ENCODE measurements at regions not wholly inside any gene's neighbourhood (a gene's known extent, or its start where the extent isn't known, plus 50 kb on each side); places are given as distances from the start of the nearest gene placed in this dataset.
A peak's percentile ranks its signal among the peaks of the same experiment; 100 is the strongest.

DNA sequence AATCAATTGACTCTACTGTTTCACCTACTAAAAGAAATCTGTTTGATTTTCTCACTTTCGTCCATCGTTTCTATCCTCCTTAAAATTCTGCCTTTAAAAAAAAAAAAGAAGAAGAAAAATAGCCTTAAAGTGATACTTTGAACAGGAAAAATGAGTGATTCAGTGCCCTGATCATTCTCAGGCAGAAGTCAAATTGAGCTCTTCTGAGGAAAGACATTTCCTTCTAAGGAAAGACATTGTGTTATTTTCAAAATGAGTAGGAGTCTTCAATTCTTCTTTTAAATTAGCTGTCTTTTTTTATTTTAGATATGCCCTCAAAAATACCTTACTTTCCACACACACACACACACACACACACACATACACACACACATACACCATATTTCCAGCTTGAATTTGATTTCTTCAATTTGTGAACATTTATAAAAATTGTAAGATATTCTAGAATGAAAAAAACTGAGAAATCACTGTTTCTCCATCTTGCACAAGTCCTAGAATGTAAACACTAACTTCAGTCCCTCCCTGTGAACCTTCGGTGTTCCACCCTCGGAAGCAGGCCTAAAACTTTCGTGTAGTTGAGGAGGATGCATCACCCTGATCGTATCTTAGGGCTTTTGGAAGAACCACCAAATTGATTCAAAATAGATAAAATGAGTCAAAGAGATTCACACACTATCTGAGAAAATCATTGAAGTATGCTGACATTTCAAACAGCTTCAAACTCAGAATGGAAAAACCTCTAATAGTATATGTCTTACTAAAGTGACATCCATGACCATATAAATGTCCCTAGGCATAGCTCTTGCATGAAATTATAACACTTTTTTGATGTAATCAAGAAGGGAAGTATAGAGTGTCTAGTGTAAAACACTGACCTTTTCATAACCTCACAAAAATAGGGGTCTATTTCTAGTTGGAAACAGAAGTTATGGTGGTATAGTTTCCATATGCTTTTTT is 270.8 kb downstream of the GATA3 start:
- Histone ChIP-seq H3K9me3 (ENCODE audit: control insufficient read depth in 2 of 2, insufficient read depth in 1 of 2, low read length in 1 of 2) (no peaks in the 10 kb centered on the region), H3K27me3 (ENCODE audit: control insufficient read depth in 2 of 2, insufficient read depth in 1 of 2, low read length in 1 of 2) (no peaks in the 10 kb centered on the region), H3K4me1 (ENCODE audit: control insufficient read depth in 2 of 2, insufficient read depth in 2 of 2, low read length in 2 of 2) (peaks cover 37 to 52% of the 10 kb centered on the region in 2 donors), H3K4me3 (ENCODE audit: low read length in 2 of 2) (no peak overlapping the region), H3K36me3 (ENCODE audit: control insufficient read depth in 2 of 2, insufficient read depth in 2 of 2, low read length in 1 of 2) (no peaks in the 10 kb centered on the region), H3K27ac (ENCODE audit: low read depth in 1 of 2, low read length in 1 of 2) (no peak overlapping the region)
- DNase-seq (ENCODE audit: low read depth in 6 of 9, low spot score in 9 of 9), result no peak
- 57% methylated on average over 6 of the region's 6 CpGs for WGBS

DNA sequence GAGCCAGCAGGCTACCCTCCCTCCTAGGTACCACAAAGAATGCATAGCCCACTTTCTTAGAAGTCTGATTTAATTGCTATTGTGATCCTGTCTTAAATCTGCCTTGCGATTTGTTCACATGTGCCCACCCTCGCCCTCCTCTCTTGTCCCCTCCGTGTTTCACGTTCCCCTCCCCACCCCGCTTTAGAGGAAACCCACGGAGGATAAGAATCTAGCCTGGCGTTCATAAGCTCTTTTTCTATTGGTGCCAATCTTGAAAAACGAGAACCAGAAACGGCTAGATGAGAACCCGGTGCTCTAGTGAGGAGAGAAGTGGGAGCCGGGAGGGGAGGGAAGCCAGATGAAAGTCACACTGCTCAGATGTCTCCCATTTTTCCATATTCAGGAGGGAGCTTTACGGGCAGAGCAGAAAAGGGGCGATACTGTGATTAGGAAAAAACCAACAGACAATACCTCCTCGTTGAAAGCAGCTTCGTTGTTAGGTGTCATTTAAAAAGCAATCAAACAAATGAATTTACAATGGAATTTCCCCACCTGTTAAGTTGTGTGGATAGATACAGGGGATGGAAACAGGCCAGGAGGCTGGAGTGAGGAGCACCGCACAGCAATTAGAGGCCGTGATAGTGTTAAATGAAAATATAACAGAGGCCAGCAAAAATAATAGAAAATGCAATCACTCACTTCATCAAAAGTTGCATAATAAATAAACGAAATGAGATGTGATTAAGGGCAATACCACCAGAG is 272.1 kb downstream of the GATA3 start:
- H3K27me3 ChIP-seq (ENCODE audit: control insufficient read depth in 2 of 2, insufficient read depth in 1 of 2, low read length in 1 of 2), result no peaks in the 10 kb centered on the region
- H3K9me3 ChIP-seq (ENCODE audit: control insufficient read depth in 2 of 2, insufficient read depth in 1 of 2, low read length in 1 of 2), result no peaks in the 10 kb centered on the region
- WGBS, result 38% methylated on average over 18 of the region's 18 CpGs
- H3K36me3 ChIP-seq (ENCODE audit: control insufficient read depth in 2 of 2, insufficient read depth in 2 of 2, low read length in 1 of 2), result no peaks in the 10 kb centered on the region
- peak overlapping the region in 1 of 2 donors; percentile 64 for H3K27ac ChIP-seq (ENCODE audit: low read depth in 1 of 2, low read length in 1 of 2)
- peak in 3 of 9 donors; percentile 44 to 78 (median 46) for DNase-seq (ENCODE audit: low read depth in 6 of 9, low spot score in 9 of 9)
- H3K4me1 ChIP-seq (ENCODE audit: control insufficient read depth in 2 of 2, insufficient read depth in 2 of 2, low read length in 2 of 2), result peaks cover 40 to 64% of the 10 kb centered on the region in 2 donors
- H3K4me3 ChIP-seq (ENCODE audit: low read length in 2 of 2), result no peak overlapping the region

DNA sequence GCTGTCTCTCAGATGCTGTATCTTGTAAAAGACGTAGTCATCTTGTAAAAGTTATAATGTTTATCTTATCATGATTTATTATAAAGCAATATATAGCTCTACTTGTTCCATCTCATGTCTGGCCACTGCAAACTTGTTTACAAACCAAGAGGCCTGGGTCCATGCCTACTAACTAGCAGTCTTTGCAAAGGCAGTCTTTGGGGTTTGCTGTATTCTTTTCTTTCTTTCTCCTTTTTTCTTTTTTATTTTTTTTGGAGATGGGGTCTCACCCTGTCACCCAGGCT is 272.6 kb downstream of the GATA3 start:
- Histone ChIP-seq H3K4me1 (ENCODE audit: control insufficient read depth in 2 of 2, insufficient read depth in 2 of 2, low read length in 2 of 2) (peaks cover 40 to 68% of the 10 kb centered on the region in 2 donors), H3K9me3 (ENCODE audit: control insufficient read depth in 2 of 2, insufficient read depth in 1 of 2, low read length in 1 of 2) (no peaks in the 10 kb centered on the region), H3K27ac (ENCODE audit: low read depth in 1 of 2, low read length in 1 of 2) (no peak overlapping the region), H3K27me3 (ENCODE audit: control insufficient read depth in 2 of 2, insufficient read depth in 1 of 2, low read length in 1 of 2) (no peaks in the 10 kb centered on the region), H3K4me3 (ENCODE audit: low read length in 2 of 2) (no peak overlapping the region), H3K36me3 (ENCODE audit: control insufficient read depth in 2 of 2, insufficient read depth in 2 of 2, low read length in 1 of 2) (no peaks in the 10 kb centered on the region)
- no peak for DNase-seq (ENCODE audit: low read depth in 6 of 9, low spot score in 9 of 9)
- 88% methylated on average over 1 of the region's 1 CpG for WGBS

DNA sequence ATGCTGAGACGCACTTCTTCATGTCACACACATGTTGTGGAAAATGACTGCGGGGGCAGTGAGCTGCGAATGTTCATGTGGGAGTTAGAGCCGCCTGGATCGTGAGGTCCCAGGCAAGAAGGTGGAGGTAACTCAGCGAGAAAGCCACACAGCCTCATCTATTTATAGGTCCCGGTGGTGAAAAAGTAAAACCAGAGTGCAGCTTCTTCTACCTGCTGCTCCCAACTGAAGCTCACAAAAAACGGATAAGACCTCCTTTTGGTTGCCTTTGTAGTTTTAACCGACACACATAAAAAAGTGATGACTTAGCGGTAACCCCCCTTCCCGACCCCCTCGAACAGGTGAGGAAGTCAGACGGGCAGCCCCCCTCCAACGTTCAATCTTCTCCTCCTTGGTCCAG is 276.9 kb downstream of the GATA3 start:
- WGBS, result 3% methylated on average over 14 of the region's 14 CpGs
- peaks cover 33 to 83% of the 10 kb centered on the region in 2 donors for H3K4me1 ChIP-seq (ENCODE audit: control insufficient read depth in 2 of 2, insufficient read depth in 2 of 2, low read length in 2 of 2)
- no peaks in the 10 kb centered on the region for H3K9me3 ChIP-seq (ENCODE audit: control insufficient read depth in 2 of 2, insufficient read depth in 1 of 2, low read length in 1 of 2)
- H3K27me3 ChIP-seq (ENCODE audit: control insufficient read depth in 2 of 2, insufficient read depth in 1 of 2, low read length in 1 of 2), result no peaks in the 10 kb centered on the region
- peak; percentile 75 to 95 (median 88) for DNase-seq (ENCODE audit: low read depth in 6 of 9, low spot score in 9 of 9)
- H3K27ac ChIP-seq (ENCODE audit: low read depth in 1 of 2, low read length in 1 of 2), result peak overlapping the region; percentile 91 to 96
- H3K4me3 ChIP-seq (ENCODE audit: low read length in 2 of 2), result peak overlapping the region; percentile 49 to 53
- H3K36me3 ChIP-seq (ENCODE audit: control insufficient read depth in 2 of 2, insufficient read depth in 2 of 2, low read length in 1 of 2), result no peaks in the 10 kb centered on the region

DNA sequence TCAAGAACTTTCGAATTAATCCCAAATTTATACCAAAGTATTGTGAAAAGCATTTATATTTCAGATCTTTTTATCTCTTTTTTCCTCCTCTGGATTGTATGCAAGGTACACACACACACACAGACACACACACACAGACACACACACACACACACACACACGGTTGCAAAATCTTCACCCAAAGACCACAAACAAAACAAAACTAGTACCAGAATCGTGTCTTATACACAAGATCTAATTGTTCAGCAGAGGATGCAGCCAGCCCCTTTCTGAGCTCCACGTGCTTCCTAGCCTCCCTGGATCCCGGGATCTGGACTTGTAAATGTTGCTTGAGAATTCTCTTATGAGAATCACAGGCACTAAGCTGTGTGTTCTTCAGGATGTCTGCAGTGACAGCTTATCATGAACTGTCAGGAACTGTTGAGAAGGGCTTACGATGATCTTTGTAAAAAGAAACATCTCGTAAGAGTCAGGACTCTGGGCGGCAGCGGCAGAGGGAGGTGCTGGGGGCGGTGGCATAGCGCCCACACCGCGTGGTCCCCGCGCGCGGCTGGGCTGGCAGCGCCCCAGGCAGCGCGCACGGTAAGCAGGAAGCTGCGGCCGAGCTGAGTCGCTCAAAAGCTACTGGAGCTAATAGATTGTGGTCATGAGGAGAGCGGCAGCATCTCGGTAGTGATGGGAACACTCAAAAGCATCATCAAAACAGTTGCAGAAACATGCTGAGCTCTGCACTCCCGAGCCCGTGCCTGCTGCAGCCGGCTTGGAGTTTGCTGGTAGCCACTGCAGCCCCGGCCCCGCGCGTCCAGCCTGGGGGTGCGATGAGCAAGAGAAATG is 277.6 kb downstream of the GATA3 start:
- H3K27me3 ChIP-seq (ENCODE audit: control insufficient read depth in 2 of 2, insufficient read depth in 1 of 2, low read length in 1 of 2), result no peaks in the 10 kb centered on the region
- H3K9me3 ChIP-seq (ENCODE audit: control insufficient read depth in 2 of 2, insufficient read depth in 1 of 2, low read length in 1 of 2), result no peaks in the 10 kb centered on the region
- no peaks in the 10 kb centered on the region for H3K36me3 ChIP-seq (ENCODE audit: control insufficient read depth in 2 of 2, insufficient read depth in 2 of 2, low read length in 1 of 2)
- H3K27ac ChIP-seq (ENCODE audit: low read depth in 1 of 2, low read length in 1 of 2), result peak overlapping the region; percentile 87 to 96
- under 1% methylated on average over 34 of the region's 34 CpGs for WGBS
- H3K4me3 ChIP-seq (ENCODE audit: low read length in 2 of 2), result peak overlapping the region; percentile 49 to 53
- peak; percentile 74 to 95 (median 86) for DNase-seq (ENCODE audit: low read depth in 6 of 9, low spot score in 9 of 9)
- peaks cover 27 to 80% of the 10 kb centered on the region in 2 donors for H3K4me1 ChIP-seq (ENCODE audit: control insufficient read depth in 2 of 2, insufficient read depth in 2 of 2, low read length in 2 of 2)

DNA sequence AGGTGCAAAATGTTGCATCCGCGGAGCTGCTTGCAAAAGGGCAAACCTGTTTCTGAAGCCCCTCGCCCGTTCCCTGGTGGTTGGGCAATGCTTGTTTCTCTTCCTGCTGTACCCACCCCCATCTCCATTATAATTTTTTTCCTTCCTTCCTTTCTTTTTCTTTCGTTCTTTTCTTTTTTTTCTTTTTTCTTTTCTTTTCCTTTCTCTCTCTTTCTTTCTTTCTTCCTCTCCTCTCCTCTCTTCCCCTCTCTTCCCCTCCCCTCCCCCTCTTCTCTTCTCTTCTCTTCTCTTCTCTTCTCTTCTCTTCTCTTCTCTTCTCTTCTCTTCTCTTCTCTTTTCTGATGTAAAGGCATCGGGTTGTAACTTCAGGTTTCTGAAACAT is 278.2 kb downstream of the GATA3 start:
- no peaks in the 10 kb centered on the region for H3K36me3 ChIP-seq (ENCODE audit: control insufficient read depth in 2 of 2, insufficient read depth in 2 of 2, low read length in 1 of 2)
- H3K27ac ChIP-seq (ENCODE audit: low read depth in 1 of 2, low read length in 1 of 2), result peak overlapping the region; percentile 87 to 96
- DNase-seq (ENCODE audit: low read depth in 6 of 9, low spot score in 9 of 9), result no peak
- no peaks in the 10 kb centered on the region for H3K27me3 ChIP-seq (ENCODE audit: control insufficient read depth in 2 of 2, insufficient read depth in 1 of 2, low read length in 1 of 2)
- peak overlapping the region; percentile 49 to 53 for H3K4me3 ChIP-seq (ENCODE audit: low read length in 2 of 2)
- H3K9me3 ChIP-seq (ENCODE audit: control insufficient read depth in 2 of 2, insufficient read depth in 1 of 2, low read length in 1 of 2), result no peaks in the 10 kb centered on the region
- H3K4me1 ChIP-seq (ENCODE audit: control insufficient read depth in 2 of 2, insufficient read depth in 2 of 2, low read length in 2 of 2), result peaks cover 22 to 75% of the 10 kb centered on the region in 2 donors
- 2% methylated on average over 6 of the region's 6 CpGs for WGBS

DNA sequence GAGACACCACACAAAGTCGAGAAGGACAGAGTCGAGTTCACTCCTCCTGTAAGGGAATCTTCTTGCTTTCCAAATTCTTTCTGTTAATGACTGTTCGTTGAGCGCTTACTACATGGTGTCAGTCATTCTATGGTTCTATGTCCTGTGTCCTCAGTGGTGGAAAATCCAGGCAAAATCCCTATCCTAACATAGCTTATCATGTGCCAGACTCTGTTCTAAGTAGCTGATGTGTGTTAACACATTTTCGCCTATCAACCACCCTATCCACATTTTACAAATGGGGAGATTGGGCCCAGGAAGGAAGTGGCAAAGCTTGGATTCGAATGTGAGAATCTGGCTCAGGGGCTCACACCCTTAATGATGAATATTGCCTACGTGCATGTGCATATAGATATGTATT is 280.1 kb downstream of the GATA3 start:
- no peak for DNase-seq (ENCODE audit: low read depth in 6 of 9, low spot score in 9 of 9)
- H3K9me3 ChIP-seq (ENCODE audit: control insufficient read depth in 2 of 2, insufficient read depth in 1 of 2, low read length in 1 of 2), result no peaks in the 10 kb centered on the region
- 89% methylated on average over 7 of the region's 7 CpGs for WGBS
- H3K27ac ChIP-seq (ENCODE audit: low read depth in 1 of 2, low read length in 1 of 2), result no peak overlapping the region
- H3K27me3 ChIP-seq (ENCODE audit: control insufficient read depth in 2 of 2, insufficient read depth in 1 of 2, low read length in 1 of 2), result no peaks in the 10 kb centered on the region
- H3K4me3 ChIP-seq (ENCODE audit: low read length in 2 of 2), result no peak overlapping the region
- H3K36me3 ChIP-seq (ENCODE audit: control insufficient read depth in 2 of 2, insufficient read depth in 2 of 2, low read length in 1 of 2), result no peaks in the 10 kb centered on the region
- H3K4me1 ChIP-seq (ENCODE audit: control insufficient read depth in 2 of 2, insufficient read depth in 2 of 2, low read length in 2 of 2), result peaks cover 14 to 63% of the 10 kb centered on the region in 2 donors

DNA sequence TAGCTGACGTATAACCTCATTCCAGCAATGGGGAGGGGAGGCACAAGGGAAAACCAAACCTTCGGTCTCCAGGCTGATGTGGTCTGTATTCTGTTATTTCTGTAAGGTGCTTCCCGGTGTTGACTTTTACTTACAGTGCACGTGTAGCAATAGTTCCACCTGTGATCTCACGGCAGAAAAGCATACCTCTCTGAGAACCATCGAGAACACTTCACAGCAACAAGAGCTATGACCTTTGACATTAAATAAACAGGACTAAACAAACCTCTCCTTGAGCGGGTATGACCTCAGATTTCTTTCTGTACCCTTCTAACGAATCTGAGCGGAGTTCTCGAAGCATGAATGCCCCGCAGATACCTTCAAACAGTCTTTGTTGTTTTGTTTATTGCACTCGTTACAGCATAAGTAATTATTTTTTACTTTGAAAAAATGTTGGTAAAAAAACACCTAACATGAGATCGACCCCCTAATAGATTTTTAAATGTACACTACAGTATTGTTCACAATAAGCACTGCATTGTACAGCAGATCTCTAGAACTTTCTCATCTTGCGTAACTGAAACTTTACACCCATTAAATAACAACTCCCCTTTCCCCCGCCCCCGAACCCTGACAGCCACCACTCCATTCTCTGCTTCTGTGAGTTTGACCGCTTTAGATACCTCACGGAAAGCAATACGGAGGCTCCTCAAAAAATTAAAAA is 282.3 kb downstream of the GATA3 start:
- H3K27me3 ChIP-seq (ENCODE audit: control insufficient read depth in 2 of 2, insufficient read depth in 1 of 2, low read length in 1 of 2), result no peaks in the 10 kb centered on the region
- DNase-seq (ENCODE audit: low read depth in 6 of 9, low spot score in 9 of 9), result no peak
- no peak overlapping the region for H3K4me3 ChIP-seq (ENCODE audit: low read length in 2 of 2)
- H3K27ac ChIP-seq (ENCODE audit: low read depth in 1 of 2, low read length in 1 of 2), result no peak overlapping the region
- no peaks in the 10 kb centered on the region for H3K36me3 ChIP-seq (ENCODE audit: control insufficient read depth in 2 of 2, insufficient read depth in 2 of 2, low read length in 1 of 2)
- H3K4me1 ChIP-seq (ENCODE audit: control insufficient read depth in 2 of 2, insufficient read depth in 2 of 2, low read length in 2 of 2), result peaks cover 7 to 42% of the 10 kb centered on the region in 2 donors
- WGBS, result 96% methylated on average over 19 of the region's 19 CpGs
- peaks cover 1 to 3% of the 10 kb centered on the region in 2 donors for H3K9me3 ChIP-seq (ENCODE audit: control insufficient read depth in 2 of 2, insufficient read depth in 1 of 2, low read length in 1 of 2)
